OCI-LY3 (cell line): ENCODE measurements at regions not wholly inside any gene's neighbourhood (a gene's known extent, or its start where the extent isn't known, plus 50 kb on each side); places are given as distances from the start of the nearest gene placed in this dataset.

ENCODE experiments used
- CTCF ChIP-seq: fragments of 200-600, 300-600 bp; sonication (generic); IDR thresholded peaks from 2 replicates; pipeline ENCODE4 v1.5.1; 2014; ENCODE audit warnings: antibody characterized with exemption, low read length, low read depth
- EZH2phosphoT487 ChIP-seq: fragments of 200-600 bp; shearing (Covaris generic); IDR thresholded peaks from 2 replicates; pipeline ENCODE4 v1.6.1; 2018; ENCODE audit warnings: antibody characterized with exemption, mixed run types, low read depth

GRCh38 chr10:61354401-61354975 is 98.7 kb downstream of the TMEM26 start:
- TF ChIP-seq CTCF (no peak), EZH2phosphoT487 (no peak)
